ENCODE measurements at regions not wholly inside any gene's neighbourhood (a gene's known extent, or its start where the extent isn't known, plus 50 kb on each side); places are given as distances from the start of the nearest gene placed in this dataset.

DNA sequence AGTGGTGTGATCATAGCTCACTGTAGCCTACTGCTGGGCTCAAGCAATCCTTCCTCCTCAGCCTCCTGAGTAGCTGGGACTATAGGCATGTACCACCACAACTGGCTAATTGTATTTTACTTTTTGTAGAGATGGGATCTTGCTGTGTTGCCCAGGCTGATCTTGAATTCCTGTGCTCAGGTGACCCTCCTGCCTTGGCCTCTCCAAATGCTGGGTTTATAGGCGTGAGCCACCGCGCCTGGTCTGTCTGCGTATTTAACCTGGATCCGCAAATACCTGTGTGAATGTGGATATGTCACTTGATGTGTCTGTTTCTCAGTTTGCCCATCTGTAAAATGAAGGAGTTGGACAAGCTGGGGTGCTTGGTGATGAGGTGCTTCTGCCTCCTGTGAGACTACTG, 123.9 kb downstream of the BAMBI start:
- TF ChIP-seq, protein P1, sequence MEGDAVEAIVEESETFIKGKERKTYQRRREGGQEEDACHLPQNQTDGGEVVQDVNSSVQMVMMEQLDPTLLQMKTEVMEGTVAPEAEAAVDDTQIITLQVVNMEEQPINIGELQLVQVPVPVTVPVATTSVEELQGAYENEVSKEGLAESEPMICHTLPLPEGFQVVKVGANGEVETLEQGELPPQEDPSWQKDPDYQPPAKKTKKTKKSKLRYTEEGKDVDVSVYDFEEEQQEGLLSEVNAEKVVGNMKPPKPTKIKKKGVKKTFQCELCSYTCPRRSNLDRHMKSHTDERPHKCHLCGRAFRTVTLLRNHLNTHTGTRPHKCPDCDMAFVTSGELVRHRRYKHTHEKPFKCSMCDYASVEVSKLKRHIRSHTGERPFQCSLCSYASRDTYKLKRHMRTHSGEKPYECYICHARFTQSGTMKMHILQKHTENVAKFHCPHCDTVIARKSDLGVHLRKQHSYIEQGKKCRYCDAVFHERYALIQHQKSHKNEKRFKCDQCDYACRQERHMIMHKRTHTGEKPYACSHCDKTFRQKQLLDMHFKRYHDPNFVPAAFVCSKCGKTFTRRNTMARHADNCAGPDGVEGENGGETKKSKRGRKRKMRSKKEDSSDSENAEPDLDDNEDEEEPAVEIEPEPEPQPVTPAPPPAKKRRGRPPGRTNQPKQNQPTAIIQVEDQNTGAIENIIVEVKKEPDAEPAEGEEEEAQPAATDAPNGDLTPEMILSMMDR (conservative IDR thresholded peaks at IDR 0.05; ENCODE audit: low read depth in 2 of 2) = no peak
- TF ChIP-seq EZH2 (IDR thresholded peaks at IDR 0.05; ENCODE audit: low read depth, unreplicated experiment) (no peak), CREB1 (CRISPR knock-in tag; IDR thresholded peaks at IDR 0.05; ENCODE audit: low read depth) (no peak), POLR2AphosphoS5 (IDR thresholded peaks at IDR 0.05; ENCODE audit: low read depth) (no peak)

Data from GM23338 (cell line).